CD4-positive, CD25-positive, alpha-beta regulatory T cell (primary cell): ENCODE measurements at regions not wholly inside any gene's neighbourhood (a gene's known extent, or its start where the extent isn't known, plus 50 kb on each side); places are given as distances from the start of the nearest gene placed in this dataset.

ENCODE experiments used
- ATAC-seq, 2 donors: fragments of 150-1000 bp; cut with Tn5 transposase; one replicate each; pipeline ENCODE4 v1.10.0; 2021; ENCODE audit warnings: low read depth in 2 of 2, moderate number of reproducible peaks in 2 of 2, moderate library complexity in 1 of 2
- DNase-seq, 3 donors: peaks; one replicate each; pipeline versions ENCODE4 v3.0.0 to v3.0.0-alpha.2; 2012 to 2022; ENCODE audit warnings: mixed read lengths in 1 of 3
- H3K27ac ChIP-seq: one replicate; pipeline ENCODE4 v1.7.0; 2013; ENCODE audit warnings: mild to moderate bottlenecking, low read length; ENCODE audit not compliant: insufficient read depth, poor library complexity, severe bottlenecking
- H3K27me3 ChIP-seq: one replicate; pipeline ENCODE4 v1.7.0; 2013; ENCODE audit warnings: low read length; ENCODE audit not compliant: control insufficient read depth, insufficient read depth
- H3K36me3 ChIP-seq: one replicate; pipeline ENCODE4 v1.7.0; 2013; ENCODE audit warnings: mild to moderate bottlenecking, low read length, moderate library complexity; ENCODE audit not compliant: control insufficient read depth, insufficient read depth
- H3K4me1 ChIP-seq: 2 replicates; pipeline ENCODE4 v1.7.0; 2013; ENCODE audit warnings: mild to moderate bottlenecking, low read length; ENCODE audit not compliant: insufficient read depth, control insufficient read depth, poor library complexity, severe bottlenecking
- H3K4me3 ChIP-seq: one replicate; pipeline ENCODE4 v1.7.0; 2013; ENCODE audit warnings: low read depth, mild to moderate bottlenecking, low read length, moderate library complexity
- H3K9me3 ChIP-seq, 2 experiments: 1 replicate in 1 of 2; 2 replicates in 1 of 2; pipeline ENCODE4 v1.7.0; 2013; ENCODE audit warnings: low read length in 2 of 2, mild to moderate bottlenecking in 1 of 2, moderate library complexity in 1 of 2; ENCODE audit not compliant: control insufficient read depth in 2 of 2
- H3K27ac Mint-ChIP-seq, 3 donors: one replicate each; pipeline ENCODE4 v1.8.0; 2020 to 2022; ENCODE audit warnings: mild to moderate bottlenecking in 3 of 3, mixed read lengths in 3 of 3, moderate library complexity in 2 of 3
- H3K27me3 Mint-ChIP-seq: one replicate; pipeline ENCODE4 v1.8.0; 2022; ENCODE audit warnings: mild to moderate bottlenecking, mixed read lengths
- H3K36me3 Mint-ChIP-seq: one replicate; pipeline ENCODE4 v1.8.0; 2020; ENCODE audit warnings: mixed read lengths
- H3K4me1 Mint-ChIP-seq, 4 donors: one replicate each; pipeline ENCODE4 v1.8.0; 2020 to 2022; ENCODE audit warnings: mixed read lengths in 4 of 4, mild to moderate bottlenecking in 1 of 4
- H3K4me3 Mint-ChIP-seq, 4 donors: one replicate each; pipeline ENCODE4 v1.8.0; 2020 to 2022; ENCODE audit warnings: mild to moderate bottlenecking in 4 of 4, mixed read lengths in 4 of 4, moderate library complexity in 3 of 4
- H3K9me3 Mint-ChIP-seq, 7 donors: one replicate each; pipeline ENCODE4 v1.8.0; 2020 to 2022; ENCODE audit warnings: mixed read lengths in 7 of 7, mild to moderate bottlenecking in 3 of 7, moderate library complexity in 2 of 7

- no peak for ATAC-seq
- no peaks in the 10 kb centered on the region for H3K4me1 Mint-ChIP-seq
Observed at GRCh38 chr13:53408847-53409568, 380.4 kb downstream of the OLFM4 start.

GRCh38 chr13:53411463-53411862 lies 382.9 kb downstream of the OLFM4 start:
- no peak for ATAC-seq

More at GRCh38 chr13:53408847-53409568, 380.4 kb downstream of the OLFM4 start:
- no peak for DNase-seq
- no peaks in the 10 kb centered on the region for H3K27me3 Mint-ChIP-seq
- no peaks in the 10 kb centered on the region for H3K27me3 ChIP-seq
- H3K9me3 Mint-ChIP-seq: peaks cover 0 to 5% (median 1%) of the 10 kb centered on the region in 7 donors
- H3K4me3 Mint-ChIP-seq: no peak overlapping the region
- no peak overlapping the region for H3K27ac Mint-ChIP-seq
- no peaks in the 10 kb centered on the region for H3K4me1 ChIP-seq
- no peaks in the 10 kb centered on the region for H3K36me3 Mint-ChIP-seq
- H3K4me3 ChIP-seq: no peak overlapping the region
- no peak overlapping the region for H3K27ac ChIP-seq
- H3K36me3 ChIP-seq: no peaks in the 10 kb centered on the region
- no peaks in the 10 kb centered on the region for H3K9me3 ChIP-seq

GRCh38 chr13:53415135-53415534 lies 386.5 kb downstream of the OLFM4 start:
- no peak overlapping the region for H3K4me3 Mint-ChIP-seq
- H3K9me3 ChIP-seq: peaks cover 0 to 3% of the 10 kb centered on the region in 2 experiments
- H3K9me3 Mint-ChIP-seq: peaks cover 0 to 16% (median 5%) of the 10 kb centered on the region in 7 donors

More at GRCh38 chr13:53411463-53411862, 382.9 kb downstream of the OLFM4 start:
- Histone ChIP-seq H3K4me3 (no peak overlapping the region), H3K4me1 (no peaks in the 10 kb centered on the region), H3K36me3 (no peaks in the 10 kb centered on the region), H3K9me3 (no peaks in the 10 kb centered on the region), H3K27ac (no peak overlapping the region), H3K27me3 (no peaks in the 10 kb centered on the region)
- Mint-ChIP-seq H3K4me1 (no peaks in the 10 kb centered on the region), H3K9me3 (peaks cover 0 to 5% (median 2%) of the 10 kb centered on the region in 7 donors), H3K4me3 (no peak overlapping the region), H3K27me3 (no peaks in the 10 kb centered on the region), H3K36me3 (no peaks in the 10 kb centered on the region), H3K27ac (no peak overlapping the region)
- DNase-seq: no peak

GRCh38 chr13:53417601-53418000 lies 389.0 kb downstream of the OLFM4 start:
- no peak overlapping the region for H3K4me3 Mint-ChIP-seq
- no peaks in the 10 kb centered on the region for H3K27me3 Mint-ChIP-seq

More at GRCh38 chr13:53415135-53415534, 386.5 kb downstream of the OLFM4 start:
- H3K27ac ChIP-seq: no peak overlapping the region
- H3K36me3 Mint-ChIP-seq: no peaks in the 10 kb centered on the region
- DNase-seq (no peak), ATAC-seq (no peak)
- no peak overlapping the region for H3K27ac Mint-ChIP-seq
- no peaks in the 10 kb centered on the region for H3K27me3 Mint-ChIP-seq
- no peaks in the 10 kb centered on the region for H3K36me3 ChIP-seq
- no peaks in the 10 kb centered on the region for H3K4me1 ChIP-seq
- no peak overlapping the region for H3K4me3 ChIP-seq
- no peaks in the 10 kb centered on the region for H3K4me1 Mint-ChIP-seq
- H3K27me3 ChIP-seq: no peaks in the 10 kb centered on the region

GRCh38 chr13:53422415-53422814 lies 393.8 kb downstream of the OLFM4 start:
- no peaks in the 10 kb centered on the region for H3K36me3 Mint-ChIP-seq
- H3K27me3 Mint-ChIP-seq: no peaks in the 10 kb centered on the region
- Histone ChIP-seq H3K9me3 (peaks cover 0 to 3% of the 10 kb centered on the region in 2 experiments), H3K27me3 (no peaks in the 10 kb centered on the region), H3K27ac (no peak overlapping the region), H3K4me3 (no peak overlapping the region), H3K36me3 (no peaks in the 10 kb centered on the region), H3K4me1 (no peaks in the 10 kb centered on the region)
- H3K4me1 Mint-ChIP-seq: no peaks in the 10 kb centered on the region
- H3K4me3 Mint-ChIP-seq: no peak overlapping the region
- no peak for DNase-seq
- no peak overlapping the region for H3K27ac Mint-ChIP-seq
- H3K9me3 Mint-ChIP-seq: peaks cover 0 to 16% (median 2%) of the 10 kb centered on the region in 7 donors
- ATAC-seq: no peak

More at GRCh38 chr13:53417601-53418000, 389.0 kb downstream of the OLFM4 start:
- H3K27ac ChIP-seq: no peak overlapping the region
- Mint-ChIP-seq H3K36me3 (no peaks in the 10 kb centered on the region), H3K4me1 (no peaks in the 10 kb centered on the region), H3K9me3 (peaks cover 0 to 16% (median 6%) of the 10 kb centered on the region in 7 donors), H3K27ac (no peak overlapping the region)
- DNase-seq: no peak
- no peaks in the 10 kb centered on the region for H3K27me3 ChIP-seq
- peaks cover 0 to 3% of the 10 kb centered on the region in 2 experiments for H3K9me3 ChIP-seq
- H3K4me3 ChIP-seq: no peak overlapping the region
- no peaks in the 10 kb centered on the region for H3K4me1 ChIP-seq
- H3K36me3 ChIP-seq: no peaks in the 10 kb centered on the region
- ATAC-seq: no peak

- H3K4me3 ChIP-seq: no peak overlapping the region
- Mint-ChIP-seq H3K9me3 (peaks cover 0 to 16% (median under 1%) of the 10 kb centered on the region in 7 donors), H3K27ac (no peak overlapping the region), H3K4me3 (no peak overlapping the region), H3K27me3 (no peaks in the 10 kb centered on the region), H3K4me1 (no peaks in the 10 kb centered on the region), H3K36me3 (no peaks in the 10 kb centered on the region)
- H3K36me3 ChIP-seq: no peaks in the 10 kb centered on the region
- DNase-seq (no peak), ATAC-seq (no peak)
- H3K27me3 ChIP-seq: no peaks in the 10 kb centered on the region
- no peaks in the 10 kb centered on the region for H3K4me1 ChIP-seq
- H3K27ac ChIP-seq: no peak overlapping the region
- H3K9me3 ChIP-seq: no peaks in the 10 kb centered on the region
Observed at GRCh38 chr13:53436396-53436795, 407.8 kb downstream of the OLFM4 start.

- ATAC-seq (no peak), DNase-seq (no peak)
- peaks cover 0 to 9% (median 0%) of the 10 kb centered on the region in 7 donors for H3K9me3 Mint-ChIP-seq
- H3K27ac Mint-ChIP-seq: no peak overlapping the region
- no peaks in the 10 kb centered on the region for H3K36me3 Mint-ChIP-seq
- Histone ChIP-seq H3K9me3 (no peaks in the 10 kb centered on the region), H3K27ac (no peak overlapping the region), H3K4me3 (no peak overlapping the region), H3K36me3 (no peaks in the 10 kb centered on the region), H3K27me3 (no peaks in the 10 kb centered on the region), H3K4me1 (no peaks in the 10 kb centered on the region)
- no peaks in the 10 kb centered on the region for H3K27me3 Mint-ChIP-seq
- no peak overlapping the region for H3K4me3 Mint-ChIP-seq
- H3K4me1 Mint-ChIP-seq: no peaks in the 10 kb centered on the region
Observed at GRCh38 chr13:53439439-53440225, 411.0 kb downstream of the OLFM4 start.
